ENCODE measurements at regions not wholly inside any gene's neighbourhood (a gene's known extent, or its start where the extent isn't known, plus 50 kb on each side); places are given as distances from the start of the nearest gene placed in this dataset.
A peak's percentile ranks its signal among the peaks of the same experiment; 100 is the strongest.

- no peak for DNase-seq (ENCODE audit: low spot score)
- no peak for FAIRE-seq
Measured at GRCh38 chr21:38654580-38654979, 151.1 kb upstream of the ETS2 start.

GRCh38 chr21:38658511-38658910 is 147.2 kb upstream of the ETS2 start:
- FAIRE-seq, result no peak
- DNase-seq (ENCODE audit: low spot score), result no peak

GRCh38 chr21:38659936-38660332 is 145.8 kb upstream of the ETS2 start:
- DNase-seq (ENCODE audit: low spot score), result no peak
- FAIRE-seq, result no peak

- no peak for FAIRE-seq
- DNase-seq (ENCODE audit: low spot score), result no peak
Measured at GRCh38 chr21:38660333-38661196, 145.2 kb upstream of the ETS2 start.

GRCh38 chr21:38661197-38661871 is 144.4 kb upstream of the ETS2 start:
- FAIRE-seq, result no peak
- no peak for DNase-seq (ENCODE audit: low spot score)

- no peak for FAIRE-seq
- DNase-seq (ENCODE audit: low spot score), result no peak
Measured at GRCh38 chr21:38661889-38662568, 143.7 kb upstream of the ETS2 start.

GRCh38 chr21:38663282-38663681 is 142.4 kb upstream of the ETS2 start:
- DNase-seq (ENCODE audit: low spot score) (no peak), FAIRE-seq (no peak)

GRCh38 chr21:38664315-38664714 is 141.4 kb upstream of the ETS2 start:
- no peak for FAIRE-seq
- DNase-seq (ENCODE audit: low spot score), result no peak

- FAIRE-seq, result no peak
- no peak for DNase-seq (ENCODE audit: low spot score)
Measured at GRCh38 chr21:38664841-38665240, 140.9 kb upstream of the ETS2 start.

GRCh38 chr21:38667291-38667870 is 138.3 kb upstream of the ETS2 start:
- FAIRE-seq, result no peak
- no peak for DNase-seq (ENCODE audit: low spot score)

GRCh38 chr21:38668067-38668466 is 137.7 kb upstream of the ETS2 start:
- FAIRE-seq (no peak), DNase-seq (ENCODE audit: low spot score) (no peak)

- DNase-seq (ENCODE audit: low spot score) (no peak), FAIRE-seq (no peak)
Measured at GRCh38 chr21:38668541-38668940, 137.2 kb upstream of the ETS2 start.

- FAIRE-seq (no peak), DNase-seq (ENCODE audit: low spot score) (peak; percentile 20)
Measured at GRCh38 chr21:38669186-38669585, 136.5 kb upstream of the ETS2 start.

GRCh38 chr21:38670861-38671260 is 134.9 kb upstream of the ETS2 start:
- FAIRE-seq, result no peak
- DNase-seq (ENCODE audit: low spot score), result no peak

- DNase-seq (ENCODE audit: low spot score) (no peak), FAIRE-seq (no peak)
Measured at GRCh38 chr21:38671773-38672172, 134.0 kb upstream of the ETS2 start.

- FAIRE-seq, result no peak
- no peak for DNase-seq (ENCODE audit: low spot score)
Measured at GRCh38 chr21:38675182-38675824, 130.4 kb upstream of the ETS2 start.

- DNase-seq (ENCODE audit: low spot score), result no peak
- no peak for FAIRE-seq
Measured at GRCh38 chr21:38678827-38679226, 126.9 kb upstream of the ETS2 start.

- DNase-seq (ENCODE audit: low spot score), result peak; percentile 65
- peak; percentile 84 for FAIRE-seq
Measured at GRCh38 chr21:38679534-38679933, 126.2 kb upstream of the ETS2 start.

GRCh38 chr21:38680401-38680800 is 125.3 kb upstream of the ETS2 start:
- no peak for FAIRE-seq
- DNase-seq (ENCODE audit: low spot score), result no peak

- FAIRE-seq, result no peak
- DNase-seq (ENCODE audit: low spot score), result no peak
Measured at GRCh38 chr21:38683222-38683621, 122.5 kb upstream of the ETS2 start.

- FAIRE-seq (no peak), DNase-seq (ENCODE audit: low spot score) (no peak)
Measured at GRCh38 chr21:38688068-38688467, 117.7 kb upstream of the ETS2 start.
